K562 (cell line): ENCODE measurements at regions not wholly inside any gene's neighbourhood (a gene's known extent, or its start where the extent isn't known, plus 50 kb on each side); places are given as distances from the start of the nearest gene placed in this dataset.

Experiments used
- ATAC-seq: fragments of 200-7000 bp; cut with Tn5 transposase; 3 replicates; pipeline ENCODE4 v1.9.1; 2020; ENCODE audit warnings: moderate library complexity
- BruUV-seq: library from RNA; stranded (reverse); fragments of 400-500 nt; replicated peaks from 2 replicates; lab custom pipeline; 2021; lab: Mats Ljungman, UMichigan
- CTCF ChIA-PET: fragments of 300-600 bp; formaldehyde crosslinking; extraction: SDS; loops from one replicate; lab custom pipeline; 2021; ENCODE audit warnings: low intra/inter-chr PET ratio; lab: Yijun Ruan, JAX
- POLR2A ChIA-PET: fragments of 300-600, 350-650 bp; sonication (Branson Sonifier 250); formaldehyde crosslinking; extraction: SDS; loops from one replicate; lab custom pipeline; 2021; ENCODE audit warnings: antibody characterized with exemption, inconsistent platforms; lab: Yijun Ruan, JAX
- DNase-seq, 4 experiments: peaks; one replicate each; pipeline versions ENCODE4 v3.0.0 to v3.0.0-alpha.2; 2011 to 2018; ENCODE audit warnings: low spot score in 3 of 4, mixed read lengths in 3 of 4; ENCODE audit errors: extremely low read depth in 1 of 4
- FAIRE-seq: peaks from 2 replicates; lab custom pipeline; 2011; peaks lifted over from hg19 to GRCh38; lab: Jason Lieb, UNC
- H2AFZ ChIP-seq: 2 replicates; pipeline ENCODE4 v1.6.0; 2011; ENCODE audit warnings: low read depth, low read length, control low read depth, inconsistent platforms
- H3K27ac ChIP-seq: fragments of 200-600 bp; 3 replicates; pipeline ENCODE4 v1.8.0; 2011; ENCODE audit warnings: low read depth, mild to moderate bottlenecking, control low read depth, inconsistent platforms, low read length, moderate library complexity, mixed read lengths; ENCODE audit errors: extremely low read depth
- H3K27me3 ChIP-seq, 2 experiments: fragments of 300-600 bp in 1 of 2; 2 replicates in 1 of 2; 3 replicates in 1 of 2; pipeline versions ENCODE4 v1.6.0 to v1.8.0; 2011; ENCODE audit warnings: inconsistent platforms in 2 of 2, low read length in 2 of 2, mild to moderate bottlenecking in 1 of 2, mixed read lengths in 1 of 2, moderate library complexity in 1 of 2; ENCODE audit not compliant: control insufficient read depth in 2 of 2, insufficient read depth in 2 of 2
- H3K36me3 ChIP-seq: fragments of 300-600 bp; 3 replicates; pipeline ENCODE4 v1.8.0; 2011; ENCODE audit warnings: mild to moderate bottlenecking, low read length, inconsistent platforms; ENCODE audit not compliant: control insufficient read depth, insufficient read depth
- H3K4me1 ChIP-seq, 2 experiments: fragments of 200-600 bp in 1 of 2; replicated peaks in 1 of 2; 2 replicates in 1 of 2; 3 replicates in 1 of 2; pipeline versions ENCODE4 v1.5.1 to v1.8.0; 2011; ENCODE audit warnings: inconsistent platforms in 2 of 2, low read length in 2 of 2, mild to moderate bottlenecking in 1 of 2, mixed read lengths in 1 of 2, moderate library complexity in 1 of 2; ENCODE audit not compliant: control insufficient read depth in 2 of 2, insufficient read depth in 2 of 2
- H3K4me2 ChIP-seq: 2 replicates; pipeline ENCODE4 v1.6.1; 2011; ENCODE audit warnings: low read length, control low read depth, inconsistent platforms, mixed read lengths; ENCODE audit not compliant: insufficient read depth
- H3K4me3 ChIP-seq: fragments of 200-600 bp; sonication (generic), shearing (Covaris generic); 2 replicates; pipeline ENCODE4 v1.5.1; 2016; ENCODE audit warnings: control low read depth, inconsistent platforms
- H3K79me2 ChIP-seq: fragments of 200-600 bp; 3 replicates; pipeline ENCODE4 v1.8.0; 2011; ENCODE audit warnings: low read length, inconsistent platforms; ENCODE audit not compliant: control insufficient read depth, insufficient read depth
- H3K9ac ChIP-seq, 2 experiments: 2 replicates each; pipeline versions ENCODE4 v1.6.0 to v1.6.1; 2011; ENCODE audit warnings: low read depth in 2 of 2, low read length in 2 of 2, control low read depth in 1 of 2, inconsistent platforms in 1 of 2, mild to moderate bottlenecking in 1 of 2, mixed read lengths in 1 of 2; ENCODE audit not compliant: insufficient read depth in 1 of 2
- H3K9me1 ChIP-seq: one replicate; pipeline ENCODE4 v1.6.0; 2011; ENCODE audit warnings: inconsistent platforms, mild to moderate bottlenecking, low read length, moderate library complexity; ENCODE audit not compliant: control insufficient read depth, insufficient read depth
- H3K9me3 ChIP-seq: replicated peaks from 2 replicates; pipeline ENCODE4 v1.5.1; 2011; ENCODE audit warnings: low read depth, low read length, inconsistent platforms; ENCODE audit not compliant: control insufficient read depth, insufficient read depth
- H4K20me1 ChIP-seq: replicated peaks from 2 replicates; pipeline ENCODE4 v1.6.1; 2011; ENCODE audit warnings: low read length, inconsistent platforms, mixed read lengths; ENCODE audit not compliant: control insufficient read depth, insufficient read depth
- ARID3A ChIP-seq: IDR thresholded peaks from 2 replicates; pipeline ENCODE4 v1.6.1; 2012; ENCODE audit warnings: low read depth, low read length, improper control_type of control experiment, borderline replicate concordance
- ATF2 ChIP-seq: sonication (generic); formaldehyde crosslinking; IDR thresholded peaks from 2 replicates; pipeline ENCODE4 v1.8.1; 2022; ENCODE audit warnings: missing genetic modification reagents
- BACH1 ChIP-seq: fragments of 200-800 bp; sonication (Bioruptor generic); IDR thresholded peaks from 2 replicates; pipeline ENCODE4 v1.6.1; 2016; ENCODE audit warnings: missing genetic modification characterization, missing compliant biosample characterization
- BRF2 ChIP-seq: IDR thresholded peaks from 3 replicates; pipeline ENCODE4 v1.6.1; 2011; ENCODE audit warnings: borderline replicate concordance, mild to moderate bottlenecking; ENCODE audit not compliant: insufficient read length, insufficient read depth
- ETV5 ChIP-seq: sonication (generic); formaldehyde crosslinking; IDR thresholded peaks from 2 replicates; pipeline ENCODE4 v1.4.0; 2020; ENCODE audit warnings: low read depth, mild to moderate bottlenecking, missing genetic modification reagents
- KLF6 ChIP-seq: fragments of 250-450 bp; sonication (Bioruptor Pico); IDR thresholded peaks from 2 replicates; pipeline ENCODE4 v1.4.0; 2020; ENCODE audit warnings: mild to moderate bottlenecking, moderate library complexity, borderline replicate concordance
- MYC ChIP-seq, 2 experiments: fragments of 250-450 bp in 1 of 2; sonication (Bioruptor Pico) in 1 of 2; IDR thresholded peaks; 2 replicates each; pipeline versions ENCODE4 v1.5.1 to v1.6.1; 2012 to 2021; ENCODE audit warnings: low read depth in 2 of 2, borderline replicate concordance in 1 of 2, improper control_type of control experiment in 1 of 2, low read length in 1 of 2, mild to moderate bottlenecking in 1 of 2, moderate library complexity in 1 of 2
- NCOA6 ChIP-seq: fragments of 450-650 bp; IDR thresholded peaks from 2 replicates; pipeline ENCODE4 v1.6.1; 2017; ENCODE audit warnings: mild to moderate bottlenecking
- NCOR1 ChIP-seq: fragments of 450-650 bp; IDR thresholded peaks from 2 replicates; pipeline ENCODE4 v1.6.1; 2016; ENCODE audit warnings: mild to moderate bottlenecking, moderate library complexity
- NR4A1 ChIP-seq, 2 experiments: fragments of 250-450 bp in 1 of 2; fragments of 450-650 bp in 1 of 2; sonication (Bioruptor Pico) in 1 of 2; IDR thresholded peaks; 2 replicates each; pipeline versions ENCODE4 v1.4.0 to v1.6.1; 2016 to 2020; ENCODE audit warnings: mild to moderate bottlenecking in 2 of 2, missing compliant biosample characterization in 1 of 2, missing genetic modification characterization in 1 of 2, moderate library complexity in 1 of 2
- PCBP2 ChIP-seq: fragments of 200-400 bp; formaldehyde crosslinking; IDR thresholded peaks from 2 replicates; pipeline ENCODE4 v1.6.1; 2018; ENCODE audit warnings: low read length, low read depth, mild to moderate bottlenecking, moderate library complexity; ENCODE audit not compliant: poor library complexity, severe bottlenecking
- POLR2A ChIP-seq: fragments of 450-650 bp; conservative IDR thresholded peaks from 2 replicates; pipeline ENCODE4 v1.6.1; 2016
- SMARCA4 ChIP-seq: fragments of 450-650 bp; IDR thresholded peaks from 2 replicates; pipeline ENCODE4 v1.6.1; 2016
- STAT5B ChIP-seq: fragments of 250-450 bp; sonication (Bioruptor Pico); IDR thresholded peaks from 2 replicates; pipeline ENCODE4 v1.8.0; 2021; ENCODE audit warnings: mild to moderate bottlenecking, inconsistent platforms
- ZNF280A ChIP-seq: fragments of 450-650 bp; IDR thresholded peaks from 2 replicates; pipeline ENCODE4 v1.6.1; 2018; ENCODE audit warnings: mild to moderate bottlenecking, low read depth; ENCODE audit not compliant: partially characterized antibody
- WGBS: fragments of 100-300 bp; shearing (Covaris generic); methylation state at CpG from one replicate; pipeline ENCODE4 v1.1.6; 2016; ENCODE audit warnings: low coverage, mixed read lengths; ENCODE audit not compliant: insufficient coverage; ENCODE audit errors: missing lambda C conversion rate; 5-methylcytosine and 5-hydroxymethylcytosine counted together
- in situ Hi-C: fragments of 300-500 bp; cut with MboI; formaldehyde crosslinking; loops from 4 replicates; pipeline ENCODE4 v1.15.0; 2018; ENCODE audit warnings: inconsistent platforms, mixed read lengths
- intact Hi-C: fragments of 100-400 bp; cut with micrococcal nuclease; formaldehyde crosslinking; loops from 2 replicates; pipeline ENCODE4 v1.14.2; 2022

- TF ChIP-seq BACH1 (tag) (no peak), ATF2 (CRISPR knock-in tag) (no peak), ZNF280A (no peak)
Observed at GRCh38 chr5:158569534-158569933, 530.2 kb downstream of the EBF1 start (continued).

- H3K4me3 ChIP-seq, result no peak overlapping the region
- BruUV-seq, result no TSS peak
- H3K4me2 ChIP-seq, result no peak overlapping the region
- WGBS, result 2% methylated on average over 3 of the region's 3 CpGs
- CTCF ChIA-PET, result no interaction called here
- intact Hi-C loops, result no loop called here
- no peaks in the 10 kb centered on the region for H3K9me1 ChIP-seq
- no peaks in the 10 kb centered on the region for H3K27me3 ChIP-seq
- no peak overlapping the region for H3K27ac ChIP-seq
- no peak overlapping the region for H2AFZ ChIP-seq
- POLR2A ChIA-PET, result no interaction called here
- ATAC-seq (no peak), FAIRE-seq (no peak), DNase-seq (no peak)
- no peaks in the 10 kb centered on the region for H3K9me3 ChIP-seq
- in situ Hi-C loops, result no loop called here
- no peak overlapping the region for H3K9ac ChIP-seq
- no peaks in the 10 kb centered on the region for H3K36me3 ChIP-seq
- no peaks in the 10 kb centered on the region for H3K4me1 ChIP-seq
- H4K20me1 ChIP-seq, result no peaks in the 10 kb centered on the region
- H3K79me2 ChIP-seq, result no peaks in the 10 kb centered on the region
- TF ChIP-seq POLR2A (no peak), ETV5 (CRISPR knock-in tag) (no peak), MYC (IDR thresholded peaks at IDR 0.05; ENCODE audit: low read depth, low read length) (no peak), MYC (CRISPR knock-in tag; IDR thresholded peaks at IDR 0.05; ENCODE audit: borderline replicate concordance, low read depth) (no peak), ARID3A (no peak), NR4A1 (CRISPR knock-in tag; IDR thresholded peaks at IDR 0.05) (no peak), NR4A1 (tag; IDR thresholded peaks at IDR 0.05) (no peak), BRF2 (no peak), NCOR1 (no peak), SMARCA4 (no peak), STAT5B (no peak), NCOA6 (no peak), KLF6 (CRISPR knock-in tag) (no peak), PCBP2 (no peak)
Observed at GRCh38 chr5:158565017-158565789, 534.5 kb downstream of the EBF1 start.
